Coronary artery (tissue), 2 donors: ENCODE measurements at regions not wholly inside any gene's neighbourhood (a gene's known extent, or its start where the extent isn't known, plus 50 kb on each side); places are given as distances from the start of the nearest gene placed in this dataset.

Experiments used
- DNase-seq: peaks from one replicate; pipeline ENCODE4 v3.0.0-alpha.2; 2017; ENCODE audit warnings: low spot score
- H3K27ac ChIP-seq, 2 donors: fragments of 200-600 bp; sonication (generic); one replicate each; pipeline ENCODE4 v1.5.1; 2016 to 2019
- H3K4me3 ChIP-seq: fragments of 200-600 bp; sonication (generic); 2 replicates; pipeline ENCODE4 v1.5.1; 2016; ENCODE audit warnings: mild to moderate bottlenecking, moderate library complexity
- TF ChIP-seq, protein P1 (sequence below): fragments of 200-600 bp; sonication (generic); IDR thresholded peaks from one replicate; pipeline ENCODE4 v1.5.1; 2019; ENCODE audit warnings: antibody characterized with exemption

DNA sequence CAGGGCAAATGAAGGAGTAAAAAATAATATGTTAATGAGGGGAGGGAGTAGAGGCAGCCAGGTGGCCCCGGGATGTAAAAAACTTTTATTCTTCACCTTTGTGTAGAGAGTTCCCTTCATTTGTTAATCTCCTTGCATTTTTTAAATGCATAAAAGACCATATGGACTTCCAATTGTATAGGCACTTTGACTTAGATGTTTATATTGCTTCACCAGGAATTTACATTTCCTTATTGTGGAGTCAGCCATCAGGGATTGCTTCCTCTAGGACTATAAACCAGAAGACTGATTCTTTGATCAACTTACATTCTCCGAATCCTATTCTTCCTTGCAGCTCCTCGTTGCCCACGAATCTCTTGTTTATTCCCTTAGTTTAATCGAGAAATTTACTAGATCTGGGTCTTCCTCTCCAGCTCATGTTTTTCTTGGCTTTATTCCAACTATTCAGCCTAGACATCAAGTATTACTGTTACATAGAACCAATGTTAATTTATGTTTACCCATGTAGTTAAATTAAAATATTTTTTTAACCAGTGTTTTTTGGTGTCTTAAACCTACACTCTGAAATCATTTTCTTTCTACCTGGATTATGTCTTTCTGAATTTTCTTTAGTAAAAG, 1187.0 kb upstream of the SLC10A2 start:
- H3K27ac ChIP-seq: no peak overlapping the region
- TF ChIP-seq, protein P1, sequence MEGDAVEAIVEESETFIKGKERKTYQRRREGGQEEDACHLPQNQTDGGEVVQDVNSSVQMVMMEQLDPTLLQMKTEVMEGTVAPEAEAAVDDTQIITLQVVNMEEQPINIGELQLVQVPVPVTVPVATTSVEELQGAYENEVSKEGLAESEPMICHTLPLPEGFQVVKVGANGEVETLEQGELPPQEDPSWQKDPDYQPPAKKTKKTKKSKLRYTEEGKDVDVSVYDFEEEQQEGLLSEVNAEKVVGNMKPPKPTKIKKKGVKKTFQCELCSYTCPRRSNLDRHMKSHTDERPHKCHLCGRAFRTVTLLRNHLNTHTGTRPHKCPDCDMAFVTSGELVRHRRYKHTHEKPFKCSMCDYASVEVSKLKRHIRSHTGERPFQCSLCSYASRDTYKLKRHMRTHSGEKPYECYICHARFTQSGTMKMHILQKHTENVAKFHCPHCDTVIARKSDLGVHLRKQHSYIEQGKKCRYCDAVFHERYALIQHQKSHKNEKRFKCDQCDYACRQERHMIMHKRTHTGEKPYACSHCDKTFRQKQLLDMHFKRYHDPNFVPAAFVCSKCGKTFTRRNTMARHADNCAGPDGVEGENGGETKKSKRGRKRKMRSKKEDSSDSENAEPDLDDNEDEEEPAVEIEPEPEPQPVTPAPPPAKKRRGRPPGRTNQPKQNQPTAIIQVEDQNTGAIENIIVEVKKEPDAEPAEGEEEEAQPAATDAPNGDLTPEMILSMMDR: no peak
- DNase-seq: no peak
- no peak overlapping the region for H3K4me3 ChIP-seq

DNA sequence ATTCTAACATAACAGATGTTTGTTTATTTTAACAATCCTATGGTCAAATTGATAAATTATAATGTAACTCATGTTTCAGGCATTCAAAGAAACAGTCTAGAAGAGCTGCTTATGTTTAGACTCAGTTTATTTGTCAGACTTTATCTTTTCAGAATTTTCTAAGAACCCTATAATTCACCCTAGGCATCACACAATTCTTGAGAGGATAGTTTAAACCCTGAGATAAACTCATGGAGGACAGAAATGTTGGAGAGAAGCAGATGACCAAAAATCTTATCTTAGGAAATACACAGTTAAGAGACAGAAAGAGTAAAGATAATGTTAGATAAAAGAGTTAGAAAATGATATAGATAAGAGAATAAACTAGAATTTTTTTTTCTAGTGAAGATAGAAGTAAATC, 1185.7 kb upstream of the SLC10A2 start:
- Histone ChIP-seq H3K4me3 (no peak overlapping the region), H3K27ac (no peak overlapping the region)
- no peak for DNase-seq
- TF ChIP-seq, protein P1: no peak

DNA sequence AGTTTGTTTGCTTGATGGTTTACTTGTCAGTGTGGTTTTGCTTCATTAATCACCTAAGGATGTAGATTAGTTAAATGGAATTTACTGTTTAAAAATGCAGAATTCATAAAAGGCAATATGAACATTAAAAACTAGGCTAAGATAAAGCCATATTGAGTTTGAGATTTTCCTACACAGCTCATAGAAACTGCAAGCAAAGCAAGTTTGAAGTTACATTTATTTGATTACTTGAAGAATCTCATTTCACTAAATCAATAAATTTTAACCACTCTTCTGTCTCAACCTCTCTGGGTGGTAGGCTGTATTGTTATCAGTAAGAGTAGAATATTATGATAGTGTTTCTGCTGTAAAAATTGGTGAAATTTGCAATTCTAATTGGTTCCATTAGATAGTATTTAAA, 1180.7 kb upstream of the SLC10A2 start:
- DNase-seq: no peak
- TF ChIP-seq, protein P1: no peak
- Histone ChIP-seq H3K4me3 (no peak overlapping the region), H3K27ac (no peak overlapping the region)

DNA sequence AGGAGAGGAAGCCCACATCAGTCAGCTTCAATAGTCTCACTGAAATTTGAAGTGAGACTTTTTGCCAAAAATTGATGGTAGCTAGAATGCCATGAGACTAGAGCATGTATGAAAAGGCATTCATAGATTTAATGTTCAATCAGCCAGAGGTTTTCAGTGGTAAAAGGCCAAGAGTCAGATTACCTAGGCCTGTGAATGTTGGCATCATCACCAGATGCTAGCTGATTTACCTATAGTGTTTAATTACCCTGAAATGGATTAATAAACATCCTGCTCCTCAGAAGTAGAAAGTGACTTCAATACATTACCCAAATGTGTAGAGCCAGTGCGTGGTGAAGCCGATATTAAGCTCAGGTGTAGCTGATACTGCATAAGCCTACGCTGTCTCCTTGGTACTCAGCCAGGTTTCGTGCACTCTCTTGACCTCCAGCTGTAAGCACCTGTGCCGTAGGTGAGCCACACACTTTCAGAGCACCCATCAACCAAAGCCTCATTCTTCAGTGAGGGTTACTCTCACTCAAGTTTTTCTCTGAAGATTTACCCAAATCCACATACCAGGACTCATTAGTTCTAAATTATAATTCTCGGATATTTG, 1140.3 kb upstream of the SLC10A2 start:
- DNase-seq: no peak
- H3K27ac ChIP-seq: no peak overlapping the region
- H3K4me3 ChIP-seq: no peak overlapping the region
- TF ChIP-seq, protein P1: no peak

DNA sequence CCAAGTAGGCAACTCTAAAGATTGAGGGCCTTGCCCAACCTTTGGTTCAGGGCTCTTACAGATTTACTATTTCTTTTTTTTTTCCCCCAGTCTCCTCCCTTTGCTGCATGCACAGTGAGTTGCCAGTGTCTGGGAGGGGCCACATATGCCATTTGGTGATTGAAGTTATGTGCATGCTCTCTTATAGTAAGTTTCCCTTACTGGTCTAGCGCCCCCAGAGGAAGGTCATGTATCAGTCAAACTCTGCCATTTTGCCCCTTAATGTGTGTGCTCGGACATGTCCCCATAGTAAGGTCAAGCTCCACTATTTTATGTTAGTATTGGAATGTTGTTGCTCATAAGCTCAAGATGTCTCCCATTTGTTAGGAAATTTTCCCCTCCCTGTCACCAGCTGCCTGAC, 1138.0 kb upstream of the SLC10A2 start:
- no peak for DNase-seq
- H3K27ac ChIP-seq: no peak overlapping the region
- TF ChIP-seq, protein P1: no peak

DNA sequence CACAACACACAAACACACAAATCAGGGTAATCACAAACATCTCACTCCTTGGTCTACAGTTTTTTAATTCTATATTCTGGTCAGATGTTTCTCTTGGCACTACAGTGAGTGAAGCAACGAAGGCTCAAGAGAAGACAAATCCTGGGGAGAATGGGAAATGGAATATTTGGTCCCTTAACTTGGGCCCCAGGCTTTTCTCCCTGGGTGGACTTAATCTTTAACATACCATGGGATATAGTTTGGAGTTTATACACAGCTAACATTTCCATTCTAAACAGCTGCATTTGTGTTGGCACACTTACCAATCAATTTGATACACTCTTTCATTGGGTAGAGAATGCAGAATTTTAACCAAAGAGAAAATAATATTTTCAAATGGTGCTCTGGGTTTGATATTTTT, 1132.6 kb upstream of the SLC10A2 start:
- DNase-seq: no peak
- Histone ChIP-seq H3K4me3 (no peak overlapping the region), H3K27ac (no peak overlapping the region)
- TF ChIP-seq, protein P1: no peak

More for the DNA sequence above, 1138.0 kb upstream of the SLC10A2 start:
- no peak overlapping the region for H3K4me3 ChIP-seq

DNA sequence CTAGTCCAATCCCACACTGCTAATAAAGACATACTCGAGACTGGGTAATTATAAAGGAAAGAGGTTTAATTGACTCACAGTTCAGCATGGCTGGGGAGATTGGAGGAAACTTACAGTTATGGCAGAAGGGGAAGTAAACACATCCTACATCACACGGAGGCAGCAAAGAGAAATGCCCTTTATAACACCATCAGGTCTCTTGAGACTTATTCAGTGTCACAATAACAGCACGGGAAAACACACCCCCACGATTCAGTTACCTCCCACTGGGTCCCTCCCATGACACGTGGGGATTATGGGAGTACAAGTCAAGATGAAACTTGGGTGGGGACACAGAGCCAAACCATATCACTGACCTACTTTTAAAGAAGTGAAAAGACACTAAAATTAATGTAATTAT, 1130.4 kb upstream of the SLC10A2 start:
- no peak overlapping the region for H3K4me3 ChIP-seq
- no peak for DNase-seq
- no peak overlapping the region for H3K27ac ChIP-seq
- TF ChIP-seq, protein P1: no peak
